Astrocyte of the spinal cord (primary cell): ENCODE measurements at regions not wholly inside any gene's neighbourhood (a gene's known extent, or its start where the extent isn't known, plus 50 kb on each side); places are given as distances from the start of the nearest gene placed in this dataset.
A peak's percentile ranks its signal among the peaks of the same experiment; 100 is the strongest.
"Not testable (repeated sequence)": the region's sequence is repeated elsewhere in the genome, so short reads cannot be mapped to it uniquely, and the experiment has no call there.

ENCODE experiments used
- DNase-seq: peaks from one replicate; pipeline ENCODE4 v3.0.0; 2011; ENCODE audit warnings: low read depth, low spot score
- H3K4me3 ChIP-seq: 2 replicates; pipeline ENCODE4 v1.5.1; 2011; ENCODE audit warnings: low read depth, mild to moderate bottlenecking, low read length, moderate library complexity
- in situ Hi-C: cut with HindIII; loops from 2 replicates; pipeline ENCODE4 v1.10.0; 2017; ENCODE audit warnings: low sequenced_read_pairs
- TF ChIP-seq, protein P1 (sequence below): IDR thresholded peaks from 2 replicates; pipeline ENCODE4 v1.5.1; 2012; ENCODE audit warnings: low read depth, mild to moderate bottlenecking, low read length, inconsistent platforms

DNA sequence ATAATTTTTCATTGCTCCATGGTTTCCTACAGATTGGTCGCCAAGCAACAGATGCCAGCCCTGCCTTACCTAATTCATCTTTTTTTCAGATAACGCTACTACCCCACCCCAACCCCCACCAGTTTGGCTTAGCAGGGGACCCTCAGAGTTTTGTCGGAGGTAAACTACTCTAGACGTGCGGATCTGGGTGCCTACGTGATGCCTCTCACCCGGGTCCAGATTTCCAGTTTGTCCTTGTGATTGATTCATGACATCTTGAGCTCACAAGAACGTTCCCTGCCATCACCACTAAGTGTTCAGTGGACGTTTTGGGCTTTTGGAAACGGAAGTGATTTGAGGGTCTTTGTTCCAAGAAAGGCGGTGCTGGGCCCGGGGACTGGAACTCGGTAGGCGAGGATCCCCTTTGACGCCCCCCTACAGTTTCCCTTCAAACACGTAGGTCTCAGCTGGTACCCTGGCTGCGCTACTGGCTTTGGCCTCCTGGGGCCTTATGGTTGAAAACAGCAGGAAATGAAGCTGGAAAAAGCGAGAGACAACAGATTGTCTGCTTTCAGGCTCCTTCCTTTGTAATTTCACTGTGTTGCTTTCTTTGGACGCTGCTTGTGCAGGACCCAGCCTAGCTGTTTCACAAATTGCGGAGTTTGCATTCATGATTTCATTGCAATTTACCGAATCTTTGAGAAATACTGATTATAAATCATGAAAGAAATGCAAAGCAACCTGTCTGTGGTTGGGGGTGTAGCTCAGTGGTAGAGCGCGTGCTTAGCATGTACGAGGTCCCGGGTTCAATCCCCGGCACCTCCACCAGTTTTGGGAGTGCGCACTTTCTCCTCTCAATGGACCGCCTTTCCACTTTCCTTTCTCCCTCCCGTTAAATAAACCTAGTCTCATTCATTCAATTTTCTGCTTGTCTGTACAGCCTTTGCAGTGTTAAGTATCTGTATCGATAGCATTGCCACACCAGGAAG lies 81.0 kb downstream of the GPX5 start:
- TF ChIP-seq, protein P1, sequence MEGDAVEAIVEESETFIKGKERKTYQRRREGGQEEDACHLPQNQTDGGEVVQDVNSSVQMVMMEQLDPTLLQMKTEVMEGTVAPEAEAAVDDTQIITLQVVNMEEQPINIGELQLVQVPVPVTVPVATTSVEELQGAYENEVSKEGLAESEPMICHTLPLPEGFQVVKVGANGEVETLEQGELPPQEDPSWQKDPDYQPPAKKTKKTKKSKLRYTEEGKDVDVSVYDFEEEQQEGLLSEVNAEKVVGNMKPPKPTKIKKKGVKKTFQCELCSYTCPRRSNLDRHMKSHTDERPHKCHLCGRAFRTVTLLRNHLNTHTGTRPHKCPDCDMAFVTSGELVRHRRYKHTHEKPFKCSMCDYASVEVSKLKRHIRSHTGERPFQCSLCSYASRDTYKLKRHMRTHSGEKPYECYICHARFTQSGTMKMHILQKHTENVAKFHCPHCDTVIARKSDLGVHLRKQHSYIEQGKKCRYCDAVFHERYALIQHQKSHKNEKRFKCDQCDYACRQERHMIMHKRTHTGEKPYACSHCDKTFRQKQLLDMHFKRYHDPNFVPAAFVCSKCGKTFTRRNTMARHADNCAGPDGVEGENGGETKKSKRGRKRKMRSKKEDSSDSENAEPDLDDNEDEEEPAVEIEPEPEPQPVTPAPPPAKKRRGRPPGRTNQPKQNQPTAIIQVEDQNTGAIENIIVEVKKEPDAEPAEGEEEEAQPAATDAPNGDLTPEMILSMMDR: peak; percentile 31
- in situ Hi-C loops: no loop called here
- peak overlapping the region; percentile 45 for H3K4me3 ChIP-seq
- DNase-seq: peak; percentile 81

DNA sequence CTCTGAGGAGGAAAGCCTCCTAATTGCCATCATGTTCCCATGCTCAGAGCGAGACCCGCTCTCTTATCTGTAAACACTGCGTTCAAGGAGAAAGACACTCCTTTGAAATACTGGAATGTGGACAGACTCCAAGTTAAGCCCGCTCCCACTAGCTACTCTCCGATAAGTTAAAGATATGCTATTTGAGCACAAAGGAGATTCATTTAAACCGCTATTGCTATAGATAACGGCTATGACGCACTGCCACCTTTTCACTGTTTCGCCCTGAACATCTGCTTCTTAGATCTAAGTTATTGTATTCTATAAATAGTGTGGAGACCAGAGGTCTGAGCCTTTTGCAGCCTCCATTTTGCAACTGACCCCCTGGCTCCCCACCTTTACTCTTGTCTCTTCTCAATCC lies 82.3 kb downstream of the GPX5 start:
- no peak for DNase-seq
- TF ChIP-seq, protein P1: no peak
- H3K4me3 ChIP-seq: no peak overlapping the region
- in situ Hi-C loops: no loop called here

DNA sequence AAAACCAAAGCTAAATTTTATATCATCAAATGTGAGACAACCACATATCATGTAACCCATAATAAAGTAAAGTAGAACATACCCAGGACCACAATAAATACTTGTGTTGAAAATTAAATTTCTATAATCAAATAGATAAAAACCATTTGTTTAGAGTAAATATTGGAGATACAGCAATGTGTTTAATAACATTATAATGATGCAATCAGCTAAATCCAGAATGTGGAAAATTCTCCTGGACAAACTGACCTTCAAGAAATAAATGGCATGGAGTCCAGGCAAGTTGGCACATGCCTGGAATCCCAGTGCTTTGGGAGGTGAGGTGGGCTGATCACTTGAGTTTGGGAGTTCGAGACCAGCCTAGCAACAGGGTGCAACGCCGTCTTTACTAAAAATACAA lies 84.0 kb downstream of the GPX5 start:
- TF ChIP-seq, protein P1: no peak
- in situ Hi-C loops: no loop called here
- no peak for DNase-seq
- H3K4me3 ChIP-seq: no peak overlapping the region

DNA sequence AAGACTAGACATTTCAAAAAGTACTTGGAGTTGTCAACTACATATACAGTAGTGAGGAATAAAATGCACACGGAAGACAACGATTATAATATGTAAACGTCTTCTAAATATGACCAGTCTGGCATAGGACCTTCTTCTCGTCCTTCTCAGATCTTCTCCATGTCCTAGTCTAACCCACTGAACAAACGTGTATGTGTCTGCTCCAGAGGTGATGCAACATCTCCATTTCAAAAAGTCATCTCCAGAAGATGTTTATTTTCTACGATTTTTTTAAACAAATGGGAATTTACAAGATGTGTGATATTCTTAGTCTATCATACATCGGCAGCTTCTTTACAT lies 89.9 kb downstream of the GPX5 start:
- in situ Hi-C loops: no loop called here
- TF ChIP-seq, protein P1: no peak
- no peak for DNase-seq
- H3K4me3 ChIP-seq: no peak overlapping the region

DNA sequence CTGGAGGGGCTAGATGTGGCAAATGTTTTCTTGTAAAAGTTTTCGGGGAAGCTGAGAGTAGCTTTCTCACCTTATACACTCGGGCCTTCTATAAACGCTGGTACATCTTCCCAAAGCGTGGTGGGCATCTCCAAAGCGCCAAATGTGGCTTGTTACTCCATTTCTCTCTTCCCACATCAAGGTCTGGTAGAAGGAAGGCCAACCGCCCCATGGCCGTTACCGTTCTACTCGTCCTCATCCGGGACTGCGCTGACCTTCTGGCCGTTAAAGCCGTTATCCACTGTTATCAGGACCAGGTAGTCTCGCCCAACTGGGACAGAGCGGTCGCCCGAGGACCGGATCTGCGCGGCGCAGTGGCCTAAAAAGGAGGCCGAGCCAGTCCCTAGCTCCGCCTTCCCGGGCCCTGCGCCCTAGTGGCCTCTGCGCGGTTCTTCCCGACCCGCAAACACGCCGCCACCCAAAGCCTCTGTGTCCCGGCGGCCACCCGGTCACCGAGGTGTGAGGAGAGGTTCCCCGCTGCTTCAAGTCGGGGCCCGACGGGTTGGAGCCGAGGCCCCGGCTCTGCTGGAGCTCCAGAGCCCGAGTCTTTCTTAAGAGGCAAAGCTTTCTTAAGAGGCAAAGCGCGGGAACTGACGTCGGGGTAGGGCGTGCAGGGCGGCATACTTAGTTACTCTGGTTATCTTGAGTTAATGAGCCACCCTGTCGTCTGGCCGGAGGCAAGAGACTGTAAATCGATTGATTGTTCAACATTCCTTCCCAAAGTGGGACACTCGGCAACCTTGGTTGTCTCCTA lies 90.5 kb downstream of the GPX5 start:
- DNase-seq: no peak
- in situ Hi-C loops: no loop called here
- H3K4me3 ChIP-seq: no peak overlapping the region
- TF ChIP-seq, protein P1: no peak

DNA sequence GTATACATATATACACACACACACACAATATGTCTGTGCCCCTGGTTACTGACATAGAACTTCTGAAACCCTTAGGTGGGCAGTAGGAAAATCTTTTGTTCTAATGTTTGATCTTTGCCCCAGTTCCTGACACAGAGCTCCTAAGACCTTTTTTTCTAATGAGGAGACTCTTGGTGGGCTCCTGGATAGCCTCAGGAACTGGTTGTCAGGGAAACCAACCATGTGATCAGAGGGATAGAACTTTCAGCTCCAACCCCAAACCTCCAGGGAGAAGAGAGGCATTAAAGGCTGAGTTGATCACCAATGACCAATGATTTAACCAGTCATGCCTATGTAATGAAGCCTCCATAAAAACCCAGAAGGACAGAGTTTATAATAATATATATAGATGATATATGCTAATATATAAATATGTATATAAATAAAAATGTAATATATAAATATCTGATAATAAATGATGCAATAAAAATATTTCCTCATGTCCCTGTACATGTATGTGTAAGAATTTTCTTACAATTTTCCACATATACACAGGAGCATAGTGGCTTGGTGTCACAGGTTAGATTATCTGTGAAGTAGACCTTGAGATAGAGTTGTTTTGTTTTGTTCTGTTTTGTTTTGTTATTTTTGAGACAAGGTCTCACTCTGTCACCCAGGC lies 93.3 kb downstream of the GPX5 start:
- in situ Hi-C loops: no loop called here
- H3K4me3 ChIP-seq: no peak overlapping the region
- TF ChIP-seq, protein P1: no peak
- DNase-seq: no peak

DNA sequence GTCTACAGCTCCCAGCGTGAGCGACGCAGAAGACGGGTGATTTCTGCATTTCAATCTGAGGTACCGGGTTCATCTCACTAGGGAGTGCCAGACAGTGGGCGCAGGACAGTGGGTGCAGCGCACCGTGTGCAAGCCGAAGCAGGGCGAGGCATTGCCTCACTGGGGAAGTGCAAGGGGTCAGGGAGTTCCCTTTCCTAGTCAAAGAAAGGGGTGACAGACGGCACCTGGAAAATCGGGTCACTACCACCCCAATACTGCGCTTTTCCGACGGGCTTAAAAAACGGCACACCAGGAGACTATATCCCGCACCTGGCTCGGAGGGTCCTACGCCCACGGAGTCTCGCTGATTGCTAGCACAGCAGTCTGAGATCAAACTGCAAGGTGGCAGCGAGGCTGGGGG lies 95.6 kb downstream of the GPX5 start:
- H3K4me3 ChIP-seq, DNase-seq, in situ Hi-C loops: not testable (repeated sequence)

DNA sequence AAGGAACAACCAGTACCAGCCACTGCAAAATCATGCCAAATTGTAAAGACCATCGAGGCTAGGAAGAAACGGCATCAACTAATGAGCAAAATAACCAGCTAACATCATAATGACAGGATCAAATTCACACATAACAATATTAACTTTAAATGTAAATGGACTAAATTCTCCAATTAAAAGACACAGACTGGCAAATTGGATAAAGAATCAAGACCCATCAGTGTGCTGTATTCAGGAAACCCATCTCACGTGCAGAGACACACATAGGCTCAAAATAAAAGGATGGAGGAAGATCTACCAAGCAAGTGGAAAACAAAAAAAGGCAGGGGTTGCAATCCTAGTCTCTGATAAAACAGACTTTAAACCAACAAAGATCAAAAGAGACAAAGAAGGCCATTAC lies 97.6 kb downstream of the GPX5 start:
- H3K4me3 ChIP-seq, in situ Hi-C loops, DNase-seq: not testable (repeated sequence)

DNA sequence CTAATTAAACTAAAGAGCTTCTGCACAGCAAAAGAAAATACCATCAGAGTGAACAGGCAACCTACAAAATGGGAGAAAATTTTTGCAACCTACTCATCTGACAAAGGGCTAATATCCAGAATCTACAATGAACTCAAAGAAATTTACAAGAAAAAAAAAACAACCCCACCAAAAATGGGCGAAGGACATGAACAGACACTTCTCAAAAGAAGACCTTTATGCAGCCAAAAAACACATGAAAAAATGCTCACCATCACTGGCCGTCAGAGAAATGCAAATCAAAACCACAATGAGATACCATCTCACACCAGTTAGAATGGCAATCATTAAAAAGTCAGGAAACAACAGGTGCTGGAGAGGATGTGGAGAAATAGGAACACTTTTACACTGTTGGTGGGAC lies 100.7 kb downstream of the GPX5 start:
- DNase-seq, H3K4me3 ChIP-seq, in situ Hi-C loops: not testable (repeated sequence)
